Fibroblast of villous mesenchyme (primary cell): ENCODE measurements at regions not wholly inside any gene's neighbourhood (a gene's known extent, or its start where the extent isn't known, plus 50 kb on each side); places are given as distances from the start of the nearest gene placed in this dataset.
"Not testable (repeated sequence)": the region's sequence is repeated elsewhere in the genome, so short reads cannot be mapped to it uniquely, and the experiment has no call there.

Source experiments
- DNase-seq: peaks from one replicate; pipeline ENCODE4 v3.0.0-alpha.2; 2010; ENCODE audit warnings: low read depth
- H3K4me3 ChIP-seq: 2 replicates; pipeline ENCODE4 v1.5.1; 2011; ENCODE audit warnings: low read depth, mild to moderate bottlenecking, low read length
- CTCF ChIP-seq: IDR thresholded peaks from 2 replicates; pipeline ENCODE4 v1.5.1; 2012; ENCODE audit warnings: low read depth, mild to moderate bottlenecking, low read length; ENCODE audit not compliant: insufficient read depth

- no peak for TF ChIP-seq CTCF
- DNase-seq: no peak
These were observed 1381.5 kb upstream of the WWC1 start for GRCh38 chr5:166909926-166910325.

DNA sequence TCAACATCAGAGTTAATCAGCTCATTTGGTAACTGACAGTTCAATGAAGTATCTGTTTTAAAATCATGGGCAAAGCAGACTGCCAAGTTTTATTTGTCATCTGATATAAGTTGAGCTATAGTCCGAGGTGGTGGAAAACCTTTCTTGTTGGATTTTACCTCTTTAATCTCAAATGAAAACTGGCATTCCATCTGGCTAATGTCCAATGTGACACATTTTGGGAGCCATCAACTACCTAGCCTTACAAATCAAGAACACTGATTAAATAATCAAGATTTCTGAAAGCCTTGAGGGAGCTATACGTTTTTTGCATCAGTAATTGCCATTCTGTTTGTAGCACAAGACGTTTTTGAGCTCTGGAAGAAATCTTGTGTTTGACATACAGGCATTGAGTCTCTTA is 1380.5 kb upstream of the WWC1 start:
- DNase-seq: no peak
- no peak overlapping the region for H3K4me3 ChIP-seq
- no peak for TF ChIP-seq CTCF

More at GRCh38 chr5:166909926-166910325, 1381.5 kb upstream of the WWC1 start:
- no peak overlapping the region for H3K4me3 ChIP-seq

DNA sequence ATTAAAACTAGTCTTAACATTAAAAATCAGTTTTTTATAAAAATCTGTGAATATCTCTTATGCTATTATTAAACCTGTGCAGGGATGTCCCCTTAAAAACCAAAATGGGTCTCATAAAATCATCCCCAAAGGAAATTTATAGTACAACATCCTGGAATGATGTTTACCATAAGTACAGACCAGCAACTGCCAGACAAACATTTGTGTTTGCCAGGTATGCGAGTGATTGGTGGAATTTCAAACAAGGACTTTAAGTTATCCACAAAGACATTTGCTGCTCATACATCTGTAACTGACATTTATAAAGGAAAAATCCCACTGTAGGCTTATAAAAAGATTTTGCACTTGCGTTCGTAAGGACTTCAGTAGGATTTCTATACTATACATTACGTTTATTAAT is 1375.4 kb upstream of the WWC1 start:
- no peak overlapping the region for H3K4me3 ChIP-seq
- TF ChIP-seq CTCF: no peak
- DNase-seq: no peak

GRCh38 chr5:166926138-166926537 is 1365.3 kb upstream of the WWC1 start:
- H3K4me3 ChIP-seq: no peak overlapping the region
- no peak for DNase-seq
- no peak for TF ChIP-seq CTCF

DNA sequence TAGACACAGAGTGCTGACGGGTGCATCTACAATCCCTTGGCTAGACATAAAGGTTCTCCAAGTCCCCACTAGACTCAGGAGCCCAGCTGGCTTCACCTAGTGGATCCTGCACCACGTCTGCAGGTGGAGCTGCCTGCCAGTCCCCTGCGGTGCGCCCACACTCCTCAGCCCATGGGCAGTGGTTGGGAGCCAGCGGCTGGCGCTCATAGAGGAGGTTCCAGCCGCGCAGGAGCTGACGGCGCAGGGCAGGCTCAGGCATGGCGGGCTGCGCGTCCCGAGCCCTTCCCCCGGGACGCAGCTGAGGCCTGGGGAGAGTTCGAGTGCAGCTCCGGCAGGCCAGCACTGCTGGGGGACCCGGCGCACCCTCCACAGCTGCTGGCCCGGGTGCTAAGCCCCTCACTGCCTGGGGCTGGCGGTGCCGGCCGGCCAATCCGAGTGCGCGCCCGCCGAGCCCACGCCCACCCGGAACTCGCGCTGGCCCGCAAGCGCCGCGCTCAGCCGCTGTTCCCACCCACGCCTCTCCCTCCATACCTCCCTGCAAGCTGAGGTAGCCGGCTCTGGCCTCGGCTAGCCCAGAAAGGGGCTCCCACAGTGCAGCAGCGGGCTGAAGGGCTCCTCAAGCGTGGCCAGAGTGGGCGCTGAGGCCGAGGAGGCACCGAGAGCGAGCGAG is 1364.5 kb upstream of the WWC1 start:
- H3K4me3 ChIP-seq, DNase-seq: not testable (repeated sequence)

DNA sequence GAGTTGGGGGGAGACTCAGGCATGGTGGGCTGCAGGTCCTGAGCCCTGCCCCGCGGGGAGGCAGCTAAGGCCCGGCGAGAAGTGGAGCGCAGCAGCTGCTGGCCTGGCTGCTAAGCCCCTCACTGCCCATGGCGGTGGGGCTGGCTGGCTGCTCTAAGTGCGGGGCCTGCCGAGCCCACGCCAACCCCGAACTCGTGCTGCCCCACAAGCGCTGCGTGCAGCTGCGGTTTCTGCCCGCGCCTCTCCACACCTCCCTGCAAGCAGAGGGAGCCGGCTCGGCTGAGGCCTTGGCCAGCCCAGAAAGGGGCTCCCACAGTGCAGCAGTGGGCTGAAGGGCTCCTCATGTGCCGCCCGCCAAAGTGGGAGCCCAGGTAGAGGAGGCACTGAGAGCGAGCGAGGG is 1355.1 kb upstream of the WWC1 start:
- DNase-seq: no peak
- no peak overlapping the region for H3K4me3 ChIP-seq
- TF ChIP-seq CTCF: no peak

DNA sequence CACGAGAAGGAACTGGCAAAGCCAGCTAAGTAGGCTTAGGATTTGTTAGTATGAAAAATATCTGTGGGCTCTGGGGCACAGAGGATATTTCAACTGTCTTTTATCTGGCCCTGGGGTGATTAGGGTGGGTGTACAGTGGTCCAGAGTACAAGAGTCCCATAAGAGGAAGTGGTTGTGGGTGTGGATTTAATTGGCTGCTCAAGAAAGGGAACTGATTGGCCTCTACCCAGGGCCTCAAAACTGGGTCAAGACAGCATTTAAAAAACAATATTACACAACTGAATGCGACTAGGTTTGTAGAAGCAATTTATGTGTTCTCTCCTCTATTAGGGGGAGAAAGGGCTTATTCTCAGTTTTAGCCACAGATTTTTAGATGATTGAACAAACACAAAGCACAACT is 1353.4 kb upstream of the WWC1 start:
- no peak for DNase-seq
- TF ChIP-seq CTCF: no peak
- no peak overlapping the region for H3K4me3 ChIP-seq
